ENCODE measurements at regions not wholly inside any gene's neighbourhood (a gene's known extent, or its start where the extent isn't known, plus 50 kb on each side); places are given as distances from the start of the nearest gene placed in this dataset.

- H3K36me3 ChIP-seq (ENCODE audit: control insufficient read depth, insufficient read depth, low read length), result no peaks in the 10 kb centered on the region
- no peak overlapping the region for H3K27ac ChIP-seq (ENCODE audit: low read depth, low read length)
- H3K4me3 ChIP-seq (ENCODE audit: low read depth, low read length), result no peak overlapping the region
- no peaks in the 10 kb centered on the region for H3K4me1 ChIP-seq (ENCODE audit: control insufficient read depth, insufficient read depth, low read length)
- H3K9me3 ChIP-seq (ENCODE audit: control insufficient read depth, insufficient read depth, low read depth, low read length), result peaks cover 4% of the 10 kb centered on the region; the same call in 1 of the 2 replicates
- no peak overlapping the region for H3K9ac ChIP-seq (ENCODE audit: low read length)
- no peaks in the 10 kb centered on the region for H3K27me3 ChIP-seq (ENCODE audit: control insufficient read depth, insufficient read depth, low read length)
These were observed 138.0 kb upstream of the DNAH14 start for GRCh38 chr1:224791362-224791941.

- H3K27me3 ChIP-seq (ENCODE audit: control insufficient read depth, insufficient read depth, low read length), result no peaks in the 10 kb centered on the region
- H3K9ac ChIP-seq (ENCODE audit: low read length), result no peak overlapping the region
- peaks cover 2% of the 10 kb centered on the region; the same call in 1 of the 2 replicates for H3K4me1 ChIP-seq (ENCODE audit: control insufficient read depth, insufficient read depth, low read length)
- H3K4me3 ChIP-seq (ENCODE audit: low read depth, low read length), result no peak overlapping the region
- no peak overlapping the region for H3K27ac ChIP-seq (ENCODE audit: low read depth, low read length)
- H3K36me3 ChIP-seq (ENCODE audit: control insufficient read depth, insufficient read depth, low read length), result no peaks in the 10 kb centered on the region
- peaks cover 4% of the 10 kb centered on the region; the same call in 1 of the 2 replicates for H3K9me3 ChIP-seq (ENCODE audit: control insufficient read depth, insufficient read depth, low read depth, low read length)
These were observed 133.9 kb upstream of the DNAH14 start for GRCh38 chr1:224795591-224795990.

- Histone ChIP-seq H3K4me3 (ENCODE audit: low read depth, low read length) (no peak overlapping the region), H3K36me3 (ENCODE audit: control insufficient read depth, insufficient read depth, low read length) (no peaks in the 10 kb centered on the region), H3K9me3 (ENCODE audit: control insufficient read depth, insufficient read depth, low read depth, low read length) (peaks cover 4% of the 10 kb centered on the region; the same call in 1 of the 2 replicates), H3K27ac (ENCODE audit: low read depth, low read length) (no peak overlapping the region), H3K4me1 (ENCODE audit: control insufficient read depth, insufficient read depth, low read length) (peaks cover 20% of the 10 kb centered on the region), H3K27me3 (ENCODE audit: control insufficient read depth, insufficient read depth, low read length) (no peaks in the 10 kb centered on the region), H3K9ac (ENCODE audit: low read length) (no peak overlapping the region)
These were observed 130.4 kb upstream of the DNAH14 start for GRCh38 chr1:224799083-224799482.

- Histone ChIP-seq H3K9ac (ENCODE audit: low read length) (no peak overlapping the region), H3K36me3 (ENCODE audit: control insufficient read depth, insufficient read depth, low read length) (no peaks in the 10 kb centered on the region), H3K4me1 (ENCODE audit: control insufficient read depth, insufficient read depth, low read length) (peaks cover 20% of the 10 kb centered on the region), H3K4me3 (ENCODE audit: low read depth, low read length) (no peak overlapping the region; the same call in 1 of the 2 replicates), H3K9me3 (ENCODE audit: control insufficient read depth, insufficient read depth, low read depth, low read length) (no peaks in the 10 kb centered on the region), H3K27ac (ENCODE audit: low read depth, low read length) (no peak overlapping the region), H3K27me3 (ENCODE audit: control insufficient read depth, insufficient read depth, low read length) (no peaks in the 10 kb centered on the region)
These were observed 128.9 kb upstream of the DNAH14 start for GRCh38 chr1:224800486-224801119.

- no peak overlapping the region for H3K9ac ChIP-seq (ENCODE audit: low read length)
- H3K9me3 ChIP-seq (ENCODE audit: control insufficient read depth, insufficient read depth, low read depth, low read length), result no peaks in the 10 kb centered on the region
- H3K27me3 ChIP-seq (ENCODE audit: control insufficient read depth, insufficient read depth, low read length), result no peaks in the 10 kb centered on the region
- no peaks in the 10 kb centered on the region for H3K36me3 ChIP-seq (ENCODE audit: control insufficient read depth, insufficient read depth, low read length)
- H3K4me3 ChIP-seq (ENCODE audit: low read depth, low read length), result no peak overlapping the region
- H3K27ac ChIP-seq (ENCODE audit: low read depth, low read length), result no peak overlapping the region
- peaks cover 20% of the 10 kb centered on the region for H3K4me1 ChIP-seq (ENCODE audit: control insufficient read depth, insufficient read depth, low read length)
These were observed 127.5 kb upstream of the DNAH14 start for GRCh38 chr1:224801844-224802490.

GRCh38 chr1:224802617-224803016 lies 126.9 kb upstream of the DNAH14 start:
- Histone ChIP-seq H3K27me3 (ENCODE audit: control insufficient read depth, insufficient read depth, low read length) (no peaks in the 10 kb centered on the region), H3K36me3 (ENCODE audit: control insufficient read depth, insufficient read depth, low read length) (no peaks in the 10 kb centered on the region), H3K4me1 (ENCODE audit: control insufficient read depth, insufficient read depth, low read length) (peaks cover 20% of the 10 kb centered on the region), H3K27ac (ENCODE audit: low read depth, low read length) (no peak overlapping the region), H3K4me3 (ENCODE audit: low read depth, low read length) (no peak overlapping the region), H3K9ac (ENCODE audit: low read length) (no peak overlapping the region), H3K9me3 (ENCODE audit: control insufficient read depth, insufficient read depth, low read depth, low read length) (no peaks in the 10 kb centered on the region)

- no peak overlapping the region for H3K27ac ChIP-seq (ENCODE audit: low read depth, low read length)
- no peaks in the 10 kb centered on the region for H3K27me3 ChIP-seq (ENCODE audit: control insufficient read depth, insufficient read depth, low read length)
- peaks cover 20% of the 10 kb centered on the region for H3K4me1 ChIP-seq (ENCODE audit: control insufficient read depth, insufficient read depth, low read length)
- H3K9me3 ChIP-seq (ENCODE audit: control insufficient read depth, insufficient read depth, low read depth, low read length), result peaks cover 5% of the 10 kb centered on the region
- H3K4me3 ChIP-seq (ENCODE audit: low read depth, low read length), result no peak overlapping the region
- no peaks in the 10 kb centered on the region for H3K36me3 ChIP-seq (ENCODE audit: control insufficient read depth, insufficient read depth, low read length)
- H3K9ac ChIP-seq (ENCODE audit: low read length), result no peak overlapping the region
These were observed 125.3 kb upstream of the DNAH14 start for GRCh38 chr1:224804220-224804619.

GRCh38 chr1:224805889-224806288 lies 123.6 kb upstream of the DNAH14 start:
- H3K4me1 ChIP-seq (ENCODE audit: control insufficient read depth, insufficient read depth, low read length), result peaks cover 16% of the 10 kb centered on the region
- peaks cover 20% of the 10 kb centered on the region for H3K9me3 ChIP-seq (ENCODE audit: control insufficient read depth, insufficient read depth, low read depth, low read length)
- no peak overlapping the region for H3K4me3 ChIP-seq (ENCODE audit: low read depth, low read length)
- no peaks in the 10 kb centered on the region for H3K27me3 ChIP-seq (ENCODE audit: control insufficient read depth, insufficient read depth, low read length)
- no peak overlapping the region for H3K9ac ChIP-seq (ENCODE audit: low read length)
- H3K27ac ChIP-seq (ENCODE audit: low read depth, low read length), result no peak overlapping the region
- no peaks in the 10 kb centered on the region for H3K36me3 ChIP-seq (ENCODE audit: control insufficient read depth, insufficient read depth, low read length)

- Histone ChIP-seq H3K4me1 (ENCODE audit: control insufficient read depth, insufficient read depth, low read length) (no peaks in the 10 kb centered on the region), H3K36me3 (ENCODE audit: control insufficient read depth, insufficient read depth, low read length) (no peaks in the 10 kb centered on the region), H3K27ac (ENCODE audit: low read depth, low read length) (no peak overlapping the region), H3K9ac (ENCODE audit: low read length) (no peak overlapping the region), H3K9me3 (ENCODE audit: control insufficient read depth, insufficient read depth, low read depth, low read length) (peaks cover 34% of the 10 kb centered on the region), H3K27me3 (ENCODE audit: control insufficient read depth, insufficient read depth, low read length) (no peaks in the 10 kb centered on the region), H3K4me3 (ENCODE audit: low read depth, low read length) (no peak overlapping the region)
These were observed 120.3 kb upstream of the DNAH14 start for GRCh38 chr1:224809137-224809536.

- H3K27me3 ChIP-seq (ENCODE audit: control insufficient read depth, insufficient read depth, low read length), result no peaks in the 10 kb centered on the region
- no peaks in the 10 kb centered on the region for H3K36me3 ChIP-seq (ENCODE audit: control insufficient read depth, insufficient read depth, low read length)
- H3K9me3 ChIP-seq (ENCODE audit: control insufficient read depth, insufficient read depth, low read depth, low read length), result peaks cover 34% of the 10 kb centered on the region
These were observed 119.9 kb upstream of the DNAH14 start for GRCh38 chr1:224809613-224810012.

GRCh38 chr1:224811564-224811963 lies 117.9 kb upstream of the DNAH14 start:
- H3K4me1 ChIP-seq (ENCODE audit: control insufficient read depth, insufficient read depth, low read length), result no peaks in the 10 kb centered on the region
- H3K36me3 ChIP-seq (ENCODE audit: control insufficient read depth, insufficient read depth, low read length), result no peaks in the 10 kb centered on the region
- no peak overlapping the region for H3K27ac ChIP-seq (ENCODE audit: low read depth, low read length)
- H3K27me3 ChIP-seq (ENCODE audit: control insufficient read depth, insufficient read depth, low read length), result no peaks in the 10 kb centered on the region
- H3K4me3 ChIP-seq (ENCODE audit: low read depth, low read length), result no peak overlapping the region
- H3K9ac ChIP-seq (ENCODE audit: low read length), result no peak overlapping the region
- peaks cover 36% of the 10 kb centered on the region for H3K9me3 ChIP-seq (ENCODE audit: control insufficient read depth, insufficient read depth, low read depth, low read length)

More at GRCh38 chr1:224809613-224810012, 119.9 kb upstream of the DNAH14 start:
- Histone ChIP-seq H3K4me3 (ENCODE audit: low read depth, low read length) (no peak overlapping the region), H3K4me1 (ENCODE audit: control insufficient read depth, insufficient read depth, low read length) (no peaks in the 10 kb centered on the region), H3K27ac (ENCODE audit: low read depth, low read length) (no peak overlapping the region), H3K9ac (ENCODE audit: low read length) (no peak overlapping the region)

Data from HUES6 (cell line).